Panc1 (cell line): ENCODE measurements at regions not wholly inside any gene's neighbourhood (a gene's known extent, or its start where the extent isn't known, plus 50 kb on each side); places are given as distances from the start of the nearest gene placed in this dataset.

ENCODE experiments used
- ATAC-seq: fragments of 200-7000 bp; cut with Tn5 transposase; 2 replicates; pipeline ENCODE4 v1.9.1; 2020; ENCODE audit warnings: mild to moderate bottlenecking, moderate library complexity
- BruUV-seq: library from RNA; stranded (reverse); fragments of 400-500 nt; replicated peaks from 2 replicates; lab custom pipeline; 2021; lab: Mats Ljungman, UMichigan
- CTCF ChIA-PET: fragments of 300-600 bp; sonication (Branson Sonifier 250); formaldehyde crosslinking; loops from one replicate; lab custom pipeline; 2022; ENCODE audit warnings: antibody characterized with exemption; lab: Charles Lee
- POLR2A ChIA-PET: fragments of 300-600 bp; sonication (Branson Sonifier 250); formaldehyde crosslinking; loops from one replicate; lab custom pipeline; 2022; ENCODE audit warnings: antibody characterized with exemption; lab: Charles Lee
- DNase-seq: peaks from one replicate; pipeline ENCODE4 v3.0.0-alpha.2; 2010; ENCODE audit warnings: low read depth, low spot score
- H3K27ac ChIP-seq: 2 replicates; pipeline ENCODE4 v1.5.1; 2011; ENCODE audit warnings: mild to moderate bottlenecking, low read length, inconsistent platforms
- H3K27me3 ChIP-seq: fragments of 200-500 bp; sonication (Bioruptor generic); 2 replicates; pipeline ENCODE4 v1.6.0; 2014; ENCODE audit warnings: low read length, inconsistent platforms; ENCODE audit not compliant: control insufficient read depth, insufficient read depth
- H3K36me3 ChIP-seq: fragments of 200-500 bp; sonication (Bioruptor generic); 2 replicates; pipeline ENCODE4 v1.5.1; 2014; ENCODE audit warnings: inconsistent platforms, mild to moderate bottlenecking, low read length, moderate library complexity; ENCODE audit not compliant: control insufficient read depth, insufficient read depth
- H3K4me1 ChIP-seq: 2 replicates; pipeline ENCODE4 v1.5.1; 2011; ENCODE audit warnings: inconsistent platforms, mild to moderate bottlenecking, low read length, moderate library complexity; ENCODE audit not compliant: control insufficient read depth, insufficient read depth
- H3K4me3 ChIP-seq, 2 experiments: 2 replicates each; pipeline ENCODE4 v1.5.1; 2011 to 2012; ENCODE audit warnings: low read depth in 2 of 2, low read length in 2 of 2, mild to moderate bottlenecking in 2 of 2, inconsistent platforms in 1 of 2, moderate library complexity in 1 of 2
- H3K9me3 ChIP-seq: fragments of 200-500 bp; sonication (Bioruptor generic); 2 replicates; pipeline ENCODE4 v1.5.1; 2014; ENCODE audit warnings: low read depth, mild to moderate bottlenecking, inconsistent platforms, low read length, moderate library complexity; ENCODE audit not compliant: control insufficient read depth, insufficient read depth
- POLR2AphosphoS5 ChIP-seq: IDR thresholded peaks from 2 replicates; pipeline ENCODE4 v1.6.1; 2012; ENCODE audit warnings: mild to moderate bottlenecking, low read depth, low read length, moderate library complexity
- REST ChIP-seq, 2 experiments: IDR thresholded peaks; 2 replicates each; pipeline ENCODE4 v1.6.1; 2011 to 2012; ENCODE audit warnings: low read depth in 2 of 2, control low read depth in 1 of 2, low read length in 1 of 2, mild to moderate bottlenecking in 1 of 2, moderate library complexity in 1 of 2; ENCODE audit not compliant: insufficient read depth in 1 of 2
- SIN3A ChIP-seq: IDR thresholded peaks from 2 replicates; pipeline ENCODE4 v1.6.1; 2012; ENCODE audit warnings: low read depth, mild to moderate bottlenecking, low read length, moderate library complexity, borderline replicate concordance; ENCODE audit not compliant: insufficient read depth
- TCF7L2 ChIP-seq: IDR thresholded peaks from 2 replicates; pipeline ENCODE4 v1.6.1; 2011; ENCODE audit warnings: mild to moderate bottlenecking, low read depth, low read length, inconsistent platforms
- in situ Hi-C: cut with HindIII; loops from 2 replicates; pipeline ENCODE4 v1.10.0; 2016; ENCODE audit warnings: low sequenced_read_pairs, low pct_unique_long_range_greater_than_20kb
- intact Hi-C: fragments of 100-400 bp; cut with micrococcal nuclease; formaldehyde crosslinking; loops from one replicate; pipeline ENCODE4 v1.10.0; 2022; ENCODE audit not compliant: unreplicated experiment
- TF ChIP-seq, protein P1 (sequence below): fragments of 450-650 bp; IDR thresholded peaks from 2 replicates; pipeline ENCODE4 v1.5.1; 2017; ENCODE audit warnings: mild to moderate bottlenecking

GRCh38 chr18:39618265-39619003, 2052.8 kb upstream of the CELF4 start:
- ATAC-seq (no peak), DNase-seq (no peak)
- in situ Hi-C loops (no loop called here), intact Hi-C loops (no loop called here)
- no peaks in the 10 kb centered on the region for H3K36me3 ChIP-seq
- H3K27ac ChIP-seq, result no peak overlapping the region
- TF ChIP-seq POLR2AphosphoS5 (no peak), TCF7L2 (no peak), SIN3A (no peak), REST (IDR thresholded peaks at IDR 0.05; ENCODE audit: insufficient read depth in 1 of 2, low read depth in 2 of 2, low read length in 1 of 2) (no peak)
- TF ChIP-seq, protein P1, sequence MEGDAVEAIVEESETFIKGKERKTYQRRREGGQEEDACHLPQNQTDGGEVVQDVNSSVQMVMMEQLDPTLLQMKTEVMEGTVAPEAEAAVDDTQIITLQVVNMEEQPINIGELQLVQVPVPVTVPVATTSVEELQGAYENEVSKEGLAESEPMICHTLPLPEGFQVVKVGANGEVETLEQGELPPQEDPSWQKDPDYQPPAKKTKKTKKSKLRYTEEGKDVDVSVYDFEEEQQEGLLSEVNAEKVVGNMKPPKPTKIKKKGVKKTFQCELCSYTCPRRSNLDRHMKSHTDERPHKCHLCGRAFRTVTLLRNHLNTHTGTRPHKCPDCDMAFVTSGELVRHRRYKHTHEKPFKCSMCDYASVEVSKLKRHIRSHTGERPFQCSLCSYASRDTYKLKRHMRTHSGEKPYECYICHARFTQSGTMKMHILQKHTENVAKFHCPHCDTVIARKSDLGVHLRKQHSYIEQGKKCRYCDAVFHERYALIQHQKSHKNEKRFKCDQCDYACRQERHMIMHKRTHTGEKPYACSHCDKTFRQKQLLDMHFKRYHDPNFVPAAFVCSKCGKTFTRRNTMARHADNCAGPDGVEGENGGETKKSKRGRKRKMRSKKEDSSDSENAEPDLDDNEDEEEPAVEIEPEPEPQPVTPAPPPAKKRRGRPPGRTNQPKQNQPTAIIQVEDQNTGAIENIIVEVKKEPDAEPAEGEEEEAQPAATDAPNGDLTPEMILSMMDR, result no peak
- H3K4me3 ChIP-seq, result no peak overlapping the region
- H3K4me1 ChIP-seq, result no peaks in the 10 kb centered on the region
- no peaks in the 10 kb centered on the region for H3K9me3 ChIP-seq
- BruUV-seq, result no TSS peak
- POLR2A ChIA-PET, result no interaction called here
- H3K27me3 ChIP-seq, result no peaks in the 10 kb centered on the region
- CTCF ChIA-PET, result no interaction called here

GRCh38 chr18:39611381-39612100, 2045.9 kb upstream of the CELF4 start:
- H3K4me1 ChIP-seq, result no peaks in the 10 kb centered on the region
- H3K27ac ChIP-seq, result no peak overlapping the region

More at GRCh38 chr18:39611381-39612100, 2045.9 kb upstream of the CELF4 start:
- DNase-seq (no peak), ATAC-seq (no peak)
- POLR2A ChIA-PET, result no interaction called here
- Histone ChIP-seq H3K9me3 (no peaks in the 10 kb centered on the region), H3K36me3 (no peaks in the 10 kb centered on the region), H3K4me3 (no peak overlapping the region), H3K27me3 (no peaks in the 10 kb centered on the region)
- no TSS peak for BruUV-seq
- in situ Hi-C loops (no loop called here), intact Hi-C loops (no loop called here)
- CTCF ChIA-PET, result no interaction called here
- TF ChIP-seq REST (IDR thresholded peaks at IDR 0.05; ENCODE audit: insufficient read depth in 1 of 2, low read depth in 2 of 2, low read length in 1 of 2), result no peak
- TF ChIP-seq POLR2AphosphoS5, result no peak
- no peak for TF ChIP-seq TCF7L2
- TF ChIP-seq SIN3A, result no peak
- TF ChIP-seq, protein P1, result no peak
